Erythroblast (primary cell): ENCODE measurements at regions not wholly inside any gene's neighbourhood (a gene's known extent, or its start where the extent isn't known, plus 50 kb on each side); places are given as distances from the start of the nearest gene placed in this dataset.

Experiments
- GATA1 ChIP-seq: IDR thresholded peaks from 2 replicates; pipeline ENCODE4 v1.6.1; 2011; ENCODE audit warnings: low read depth, mild to moderate bottlenecking, control low read depth, low read length, moderate library complexity
- POLR2A ChIP-seq: IDR thresholded peaks from 2 replicates; pipeline ENCODE4 v1.6.1; 2011; ENCODE audit warnings: mild to moderate bottlenecking, low read length

GRCh38 chr5:105330185-105330584 lies 1767.6 kb upstream of the NUDT12 start:
- TF ChIP-seq POLR2A (no peak), GATA1 (no peak)
